22Rv1 (cell line): ENCODE measurements at regions not wholly inside any gene's neighbourhood (a gene's known extent, or its start where the extent isn't known, plus 50 kb on each side); places are given as distances from the start of the nearest gene placed in this dataset.

Source experiments
- ZFX ChIP-seq: fragments of 450-650 bp; IDR thresholded peaks from 2 replicates; pipeline ENCODE4 v1.6.1; 2017; ENCODE audit warnings: antibody characterized with exemption, borderline replicate concordance
- TF ChIP-seq, protein P1 (sequence below): fragments of 450-650 bp; IDR thresholded peaks from 2 replicates; pipeline ENCODE4 v1.5.1; 2017; ENCODE audit warnings: mild to moderate bottlenecking

GRCh38 chr4:26171501-26171900 lies 149.3 kb upstream of the RBPJ start:
- TF ChIP-seq, protein P1, sequence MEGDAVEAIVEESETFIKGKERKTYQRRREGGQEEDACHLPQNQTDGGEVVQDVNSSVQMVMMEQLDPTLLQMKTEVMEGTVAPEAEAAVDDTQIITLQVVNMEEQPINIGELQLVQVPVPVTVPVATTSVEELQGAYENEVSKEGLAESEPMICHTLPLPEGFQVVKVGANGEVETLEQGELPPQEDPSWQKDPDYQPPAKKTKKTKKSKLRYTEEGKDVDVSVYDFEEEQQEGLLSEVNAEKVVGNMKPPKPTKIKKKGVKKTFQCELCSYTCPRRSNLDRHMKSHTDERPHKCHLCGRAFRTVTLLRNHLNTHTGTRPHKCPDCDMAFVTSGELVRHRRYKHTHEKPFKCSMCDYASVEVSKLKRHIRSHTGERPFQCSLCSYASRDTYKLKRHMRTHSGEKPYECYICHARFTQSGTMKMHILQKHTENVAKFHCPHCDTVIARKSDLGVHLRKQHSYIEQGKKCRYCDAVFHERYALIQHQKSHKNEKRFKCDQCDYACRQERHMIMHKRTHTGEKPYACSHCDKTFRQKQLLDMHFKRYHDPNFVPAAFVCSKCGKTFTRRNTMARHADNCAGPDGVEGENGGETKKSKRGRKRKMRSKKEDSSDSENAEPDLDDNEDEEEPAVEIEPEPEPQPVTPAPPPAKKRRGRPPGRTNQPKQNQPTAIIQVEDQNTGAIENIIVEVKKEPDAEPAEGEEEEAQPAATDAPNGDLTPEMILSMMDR: no peak
- TF ChIP-seq ZFX: no peak
